GM19468 (cell line): ENCODE measurements at regions not wholly inside any gene's neighbourhood (a gene's known extent, or its start where the extent isn't known, plus 50 kb on each side); places are given as distances from the start of the nearest gene placed in this dataset.
"Not testable (repeated sequence)": the region's sequence is repeated elsewhere in the genome, so short reads cannot be mapped to it uniquely, and the experiment has no call there.

ENCODE experiments used
- ATAC-seq: cut with Tn5 transposase; IDR thresholded peaks from one replicate; pipeline ENCODE4 v1.9.1; 2021; ENCODE audit warnings: mild to moderate bottlenecking, moderate library complexity, moderate number of reproducible peaks; ENCODE audit not compliant: unreplicated experiment; ENCODE audit errors: extremely low read depth

- no peak for ATAC-seq
Observed at GRCh38 chr15:93779341-93779740, 452.0 kb upstream of the MCTP2 start.

DNA sequence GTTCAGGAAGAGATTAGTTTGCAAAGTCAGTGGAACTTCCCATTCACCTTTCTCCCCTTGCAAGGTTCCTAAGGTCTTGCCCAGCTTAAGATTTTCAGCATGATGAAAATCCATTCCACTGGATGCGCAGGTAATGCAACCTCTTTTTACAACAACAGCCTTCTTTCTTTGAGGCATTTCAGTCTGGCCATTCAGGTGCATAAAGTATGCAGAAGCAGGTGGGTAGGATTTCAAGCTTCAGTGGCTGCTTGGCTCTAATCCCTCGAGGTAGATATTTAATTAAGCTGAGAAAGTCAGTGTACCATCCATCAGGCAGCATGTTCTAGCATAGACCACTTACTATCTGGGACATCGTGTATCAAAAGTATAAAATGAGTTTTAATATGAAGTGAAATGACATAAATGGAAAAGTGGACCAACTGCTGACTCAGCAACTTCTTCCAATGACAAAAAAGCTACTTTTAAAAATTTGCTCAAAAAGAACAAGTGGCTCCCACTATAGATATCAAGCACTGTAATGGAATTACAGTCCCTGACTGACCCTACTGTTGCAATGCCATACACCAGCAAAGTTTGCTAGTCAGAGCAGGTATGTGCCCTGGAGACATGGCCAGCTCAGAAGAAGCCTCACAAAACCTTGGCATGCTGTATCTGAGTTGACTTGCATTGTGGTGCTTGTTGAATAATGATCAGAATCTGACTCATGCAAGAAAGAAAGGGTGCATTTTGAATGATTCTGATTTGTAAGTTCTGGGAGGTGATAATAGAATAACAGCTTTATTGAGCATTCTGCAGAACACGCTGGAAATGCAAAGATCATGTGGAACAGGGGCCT is 459.9 kb upstream of the MCTP2 start:
- ATAC-seq: no peak

GRCh38 chr15:93770788-93771187 is 460.6 kb upstream of the MCTP2 start:
- no peak for ATAC-seq

- no peak for ATAC-seq
Observed at GRCh38 chr15:93762036-93762435, 469.3 kb upstream of the MCTP2 start.

- ATAC-seq: no peak
Observed at GRCh38 chr15:93759629-93760028, 471.7 kb upstream of the MCTP2 start.

DNA sequence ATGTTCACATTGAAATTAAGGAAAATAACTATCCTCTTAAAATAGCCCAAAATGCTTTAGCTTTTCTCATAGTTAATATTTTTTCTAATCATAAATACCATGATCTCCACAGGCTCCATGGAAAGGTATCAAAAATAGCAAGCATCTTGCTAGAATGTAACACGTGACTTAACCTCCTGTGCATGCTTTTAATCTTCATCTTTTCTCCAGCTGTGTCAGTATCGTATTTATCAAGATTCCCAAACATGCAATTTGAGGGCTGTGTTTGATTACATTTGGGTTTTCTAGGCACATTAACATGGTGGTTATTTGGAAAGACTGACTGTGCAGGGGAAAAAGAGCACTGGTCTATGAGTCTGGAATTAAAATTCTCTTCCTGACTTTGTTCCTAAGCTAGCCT is 472.5 kb upstream of the MCTP2 start:
- ATAC-seq: no peak

- ATAC-seq: no peak
Observed at GRCh38 chr15:93748710-93749109, 482.7 kb upstream of the MCTP2 start.

DNA sequence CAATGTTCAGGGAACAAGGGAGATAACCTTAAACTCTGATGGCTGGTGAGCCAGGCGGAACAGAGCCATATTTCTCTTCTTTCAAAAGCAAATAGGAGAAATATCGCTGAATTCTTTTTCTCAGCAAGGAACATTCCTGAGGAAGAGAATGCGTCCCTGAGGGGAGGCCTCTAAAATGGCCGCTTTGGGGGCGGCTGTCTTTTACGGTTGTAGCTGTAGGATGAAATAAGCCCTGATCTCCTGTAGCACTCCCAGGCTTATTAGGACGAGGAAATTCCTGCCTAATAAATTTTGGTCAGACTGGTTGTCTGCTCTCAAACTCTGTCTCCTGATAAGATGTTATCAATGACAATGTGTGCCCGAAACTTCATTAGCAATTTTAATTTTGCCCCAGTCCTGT is 496.4 kb upstream of the MCTP2 start:
- ATAC-seq: not testable (repeated sequence)

DNA sequence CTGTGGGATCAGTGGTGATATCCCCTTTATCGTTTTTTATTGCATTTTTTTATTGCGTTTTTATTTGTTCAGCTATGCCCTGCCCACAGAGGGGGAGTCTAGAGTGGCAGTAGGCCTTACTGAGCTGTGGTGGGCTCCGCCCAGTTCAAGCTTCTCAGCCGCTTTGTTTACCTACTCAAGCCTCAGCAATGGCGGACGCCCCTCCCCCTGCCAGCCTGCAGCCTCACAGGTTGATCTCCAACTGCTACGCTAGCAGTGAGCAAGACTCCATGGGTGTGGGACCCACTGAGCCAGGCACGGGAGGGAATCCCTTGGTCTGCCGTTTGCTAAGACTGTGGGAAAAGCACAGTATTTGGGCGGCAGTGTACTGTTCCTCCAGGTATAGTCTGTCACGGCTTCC is 500.6 kb upstream of the MCTP2 start:
- no peak for ATAC-seq

DNA sequence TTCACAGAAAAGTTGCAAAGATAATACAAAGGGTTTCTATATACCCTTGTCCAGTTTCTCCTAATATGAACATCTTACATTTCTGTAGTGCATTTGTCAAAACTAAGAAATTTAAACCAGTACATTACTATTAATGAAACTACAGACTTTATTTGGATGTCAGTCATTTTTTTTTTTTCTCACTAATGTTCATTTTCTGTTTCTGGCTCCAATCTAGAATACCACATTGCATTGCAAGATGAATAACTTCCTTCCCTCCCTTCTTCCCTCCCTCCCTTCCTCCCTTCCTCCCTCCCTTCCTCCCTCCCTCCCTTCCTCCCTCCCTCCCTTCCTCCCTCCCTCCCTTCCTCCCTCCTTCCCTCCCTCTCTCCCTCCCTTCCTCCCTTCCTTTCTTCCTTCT is 509.2 kb upstream of the MCTP2 start:
- ATAC-seq: no peak

- no peak for ATAC-seq
Observed at GRCh38 chr15:93720607-93721006, 510.8 kb upstream of the MCTP2 start.

- no peak for ATAC-seq
Observed at GRCh38 chr15:93719921-93720351, 511.4 kb upstream of the MCTP2 start.

- no peak for ATAC-seq
Observed at GRCh38 chr15:93716615-93717231, 514.6 kb upstream of the MCTP2 start.

DNA sequence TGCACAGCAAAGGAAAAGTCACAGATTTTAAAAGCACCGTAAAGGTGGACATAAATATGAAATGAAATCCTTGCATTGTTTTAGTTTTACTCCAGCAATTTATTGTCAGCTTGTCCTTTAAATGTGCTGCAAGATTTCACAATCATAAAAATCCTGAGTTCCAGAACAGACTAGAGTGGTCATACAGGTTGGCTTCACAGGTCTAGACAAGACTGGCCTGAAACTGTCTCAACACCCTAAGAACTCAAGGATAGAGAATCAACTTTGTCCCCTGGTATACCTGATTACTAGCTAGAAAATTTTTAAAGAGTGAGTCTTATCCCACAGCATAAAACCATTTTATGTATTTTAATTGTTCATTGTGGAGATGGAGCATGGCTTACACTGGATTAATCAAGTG is 521.7 kb upstream of the MCTP2 start:
- ATAC-seq: no peak

DNA sequence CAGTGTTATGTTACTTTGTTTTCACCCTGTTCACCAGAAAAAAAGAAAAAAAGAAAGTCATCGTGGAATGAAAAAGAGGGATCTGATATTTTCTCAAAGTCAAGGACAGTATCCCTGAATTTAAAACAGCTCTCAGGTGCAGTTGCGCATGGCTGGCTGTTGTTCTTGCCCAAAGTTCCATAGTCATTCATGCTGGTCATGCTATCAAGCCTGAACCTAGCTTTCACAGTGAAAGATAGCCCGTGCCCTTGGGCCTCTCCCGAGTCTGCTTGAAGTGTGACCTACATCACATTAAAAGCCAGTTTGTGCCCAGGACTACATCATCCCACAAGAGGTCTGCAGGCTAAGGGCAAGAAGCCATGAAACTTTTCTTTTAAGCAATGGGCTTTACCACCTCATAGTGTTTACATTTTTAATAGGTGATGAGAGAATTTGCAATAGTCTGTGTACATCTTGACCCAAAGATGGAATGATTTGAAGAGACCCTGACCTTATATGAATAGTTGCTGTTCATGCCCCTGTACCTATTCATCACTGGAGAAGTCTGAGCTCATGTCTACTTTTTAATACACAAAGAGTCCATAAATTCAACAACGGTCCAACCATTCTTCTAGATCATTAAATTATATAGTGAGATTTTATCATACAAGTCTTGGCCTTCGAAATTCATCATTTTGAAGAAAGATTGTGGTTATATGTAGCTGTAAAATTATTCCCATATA is 522.5 kb upstream of the MCTP2 start:
- ATAC-seq: no peak

GRCh38 chr15:93707751-93708150 is 523.6 kb upstream of the MCTP2 start:
- ATAC-seq: no peak

DNA sequence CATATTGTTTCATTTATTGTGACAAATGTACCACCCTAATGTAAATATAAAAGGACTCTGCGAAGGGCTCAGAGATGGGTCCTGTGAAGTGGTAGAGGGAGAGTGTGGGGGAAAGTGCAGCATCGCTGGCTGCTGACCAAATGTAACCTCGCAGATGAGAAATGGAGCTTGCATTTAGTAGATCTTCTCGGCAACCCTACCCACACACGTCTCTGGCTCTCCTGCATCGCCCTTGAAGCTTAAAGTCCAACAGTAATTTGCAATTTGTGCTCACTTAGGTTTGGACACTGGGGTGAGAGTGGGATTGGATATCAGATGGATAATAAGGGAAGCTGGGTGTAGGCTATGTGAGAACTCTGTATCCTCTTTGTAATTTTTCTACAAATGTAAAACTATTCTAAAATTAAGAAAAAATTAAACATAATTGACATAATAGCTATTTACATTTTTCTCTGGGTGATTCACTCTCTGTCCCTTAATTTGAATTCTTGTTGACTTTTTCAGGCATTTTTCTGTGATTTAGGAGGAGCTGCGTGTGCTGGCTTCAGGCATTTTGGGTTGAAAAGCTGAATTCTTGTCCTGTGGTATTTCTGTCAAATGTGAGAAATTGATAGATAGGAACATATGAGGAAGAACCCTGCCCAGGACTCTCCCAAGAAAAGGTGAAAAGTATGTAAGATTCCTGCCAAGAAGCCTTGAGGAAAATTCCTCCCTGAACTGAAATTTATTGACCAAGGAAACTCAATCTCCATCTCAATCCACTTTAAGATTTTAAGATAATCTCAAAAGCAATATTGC is 524.7 kb upstream of the MCTP2 start:
- no peak for ATAC-seq

GRCh38 chr15:93705753-93706455 is 525.5 kb upstream of the MCTP2 start:
- no peak for ATAC-seq

GRCh38 chr15:93703092-93703739 is 528.1 kb upstream of the MCTP2 start:
- no peak for ATAC-seq
